AG09309 (cell line): ENCODE measurements at regions not wholly inside any gene's neighbourhood (a gene's known extent, or its start where the extent isn't known, plus 50 kb on each side); places are given as distances from the start of the nearest gene placed in this dataset.

Experiments
- DNase-seq: peaks from one replicate; pipeline ENCODE4 v3.0.0-alpha.2; 2010; ENCODE audit warnings: low read depth
- H3K4me3 ChIP-seq: 2 replicates; pipeline ENCODE4 v1.5.1; 2011; ENCODE audit warnings: mild to moderate bottlenecking, low read depth, low read length, moderate library complexity; ENCODE audit not compliant: control insufficient read depth
- TF ChIP-seq, protein P1 (sequence below): IDR thresholded peaks from 2 replicates; pipeline ENCODE4 v1.5.1; 2011; ENCODE audit warnings: mild to moderate bottlenecking, low read depth, low read length, inconsistent platforms; ENCODE audit not compliant: insufficient read depth, control insufficient read depth; ENCODE audit errors: missing control alignments

GRCh38 chr10:10223131-10223530 lies 794.5 kb upstream of the CELF2 start:
- DNase-seq = no peak
- H3K4me3 ChIP-seq = no peak overlapping the region
- TF ChIP-seq, protein P1, sequence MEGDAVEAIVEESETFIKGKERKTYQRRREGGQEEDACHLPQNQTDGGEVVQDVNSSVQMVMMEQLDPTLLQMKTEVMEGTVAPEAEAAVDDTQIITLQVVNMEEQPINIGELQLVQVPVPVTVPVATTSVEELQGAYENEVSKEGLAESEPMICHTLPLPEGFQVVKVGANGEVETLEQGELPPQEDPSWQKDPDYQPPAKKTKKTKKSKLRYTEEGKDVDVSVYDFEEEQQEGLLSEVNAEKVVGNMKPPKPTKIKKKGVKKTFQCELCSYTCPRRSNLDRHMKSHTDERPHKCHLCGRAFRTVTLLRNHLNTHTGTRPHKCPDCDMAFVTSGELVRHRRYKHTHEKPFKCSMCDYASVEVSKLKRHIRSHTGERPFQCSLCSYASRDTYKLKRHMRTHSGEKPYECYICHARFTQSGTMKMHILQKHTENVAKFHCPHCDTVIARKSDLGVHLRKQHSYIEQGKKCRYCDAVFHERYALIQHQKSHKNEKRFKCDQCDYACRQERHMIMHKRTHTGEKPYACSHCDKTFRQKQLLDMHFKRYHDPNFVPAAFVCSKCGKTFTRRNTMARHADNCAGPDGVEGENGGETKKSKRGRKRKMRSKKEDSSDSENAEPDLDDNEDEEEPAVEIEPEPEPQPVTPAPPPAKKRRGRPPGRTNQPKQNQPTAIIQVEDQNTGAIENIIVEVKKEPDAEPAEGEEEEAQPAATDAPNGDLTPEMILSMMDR = no peak

DNA sequence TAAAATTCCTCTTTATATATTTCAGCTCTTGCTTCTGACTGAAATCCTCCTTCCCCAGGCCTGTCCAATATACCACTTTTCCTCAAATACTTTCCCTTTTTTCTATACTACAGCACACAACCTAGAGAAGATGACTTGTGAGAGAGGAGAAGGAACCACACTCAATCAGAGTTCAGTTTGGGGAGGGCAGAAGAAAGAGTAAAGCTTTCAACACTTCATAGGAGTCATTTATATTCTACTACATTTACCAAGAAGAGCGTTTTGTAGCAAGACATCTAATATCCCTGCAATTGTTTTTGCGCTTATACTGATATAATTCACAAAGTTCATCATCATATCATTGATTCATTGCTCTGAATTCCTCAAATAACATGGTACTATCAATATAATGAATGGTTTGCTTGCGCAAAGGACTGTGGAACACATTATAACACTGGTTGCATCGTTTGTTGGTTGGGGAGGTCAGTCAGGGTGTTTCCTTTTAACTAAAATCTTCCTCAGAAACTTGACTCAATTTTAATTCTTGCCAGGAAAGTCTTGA lies 792.5 kb upstream of the CELF2 start:
- H3K4me3 ChIP-seq = no peak overlapping the region
- no peak for DNase-seq
- TF ChIP-seq, protein P1 = no peak

DNA sequence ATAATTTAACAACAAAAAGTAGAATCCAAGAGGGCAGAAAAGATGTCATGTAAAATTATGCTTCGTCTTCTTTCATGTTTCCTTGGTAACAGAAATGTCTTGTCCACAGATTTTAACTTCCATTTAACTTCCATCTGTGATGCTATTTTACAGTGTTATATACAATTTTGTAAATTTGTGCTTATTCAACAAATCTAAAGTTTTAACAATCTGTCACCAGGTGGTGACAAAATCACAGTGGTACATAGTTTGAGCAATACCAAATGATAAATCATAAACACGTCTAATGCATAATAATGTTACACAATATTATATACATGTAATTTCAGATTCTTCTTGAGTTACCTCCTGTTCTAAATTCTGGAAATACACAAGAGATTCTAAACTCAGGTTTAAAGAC lies 784.4 kb upstream of the CELF2 start:
- DNase-seq = no peak
- no peak overlapping the region for H3K4me3 ChIP-seq
- TF ChIP-seq, protein P1 = no peak

GRCh38 chr10:10235003-10235402 lies 782.7 kb upstream of the CELF2 start:
- no peak overlapping the region for H3K4me3 ChIP-seq
- no peak for DNase-seq
- TF ChIP-seq, protein P1 = no peak

GRCh38 chr10:10247585-10247984 lies 770.1 kb upstream of the CELF2 start:
- no peak overlapping the region for H3K4me3 ChIP-seq
- TF ChIP-seq, protein P1 = no peak
- DNase-seq = no peak

- DNase-seq = no peak
- TF ChIP-seq, protein P1 = no peak
Measured at GRCh38 chr10:10256860-10257259, 760.8 kb upstream of the CELF2 start.

GRCh38 chr10:10259013-10259412 lies 758.7 kb upstream of the CELF2 start:
- no peak overlapping the region for H3K4me3 ChIP-seq
- DNase-seq = no peak
- TF ChIP-seq, protein P1 = no peak

More at GRCh38 chr10:10256860-10257259, 760.8 kb upstream of the CELF2 start:
- H3K4me3 ChIP-seq = no peak overlapping the region
